Neutrophil (primary cell): ENCODE measurements at regions not wholly inside any gene's neighbourhood (a gene's known extent, or its start where the extent isn't known, plus 50 kb on each side); places are given as distances from the start of the nearest gene placed in this dataset.
A peak's percentile ranks its signal among the peaks of the same experiment; 100 is the strongest.
"Not testable (repeated sequence)": the region's sequence is repeated elsewhere in the genome, so short reads cannot be mapped to it uniquely, and the experiment has no call there.

ENCODE experiments used
- H3K27ac ChIP-seq: fragments of 200-600 bp; sonication (generic); 2 replicates; pipeline ENCODE4 v1.5.1; 2016; ENCODE audit warnings: mild to moderate bottlenecking, moderate library complexity
- H3K27me3 ChIP-seq: fragments of 200-600 bp; sonication (generic); 2 replicates; pipeline ENCODE4 v1.6.0; 2016; ENCODE audit warnings: mild to moderate bottlenecking
- H3K36me3 ChIP-seq: fragments of 200-600 bp; sonication (generic); 2 replicates; pipeline ENCODE4 v1.5.1; 2017
- H3K4me1 ChIP-seq, 2 experiments: fragments of 200-600 bp in 1 of 2; sonication (generic) in 1 of 2; 1 replicate in 1 of 2; 2 replicates in 1 of 2; pipeline versions ENCODE4 v1.5.1 to v1.6.1; 2013 to 2016; ENCODE audit warnings: low read depth in 1 of 2, low read length in 1 of 2, mild to moderate bottlenecking in 1 of 2, moderate library complexity in 1 of 2; ENCODE audit not compliant: control insufficient read depth in 1 of 2, insufficient read depth in 1 of 2
- H3K4me3 ChIP-seq, 2 experiments: fragments of 200-600 bp in 1 of 2; sonication (generic) in 1 of 2; 1 replicate in 1 of 2; 2 replicates in 1 of 2; pipeline ENCODE4 v1.5.1; 2013 to 2016; ENCODE audit warnings: low read depth in 1 of 2, low read length in 1 of 2, mild to moderate bottlenecking in 1 of 2, moderate library complexity in 1 of 2
- H3K9me3 ChIP-seq: fragments of 200-600 bp; sonication (generic); 2 replicates; pipeline ENCODE4 v1.5.1; 2016
- TF ChIP-seq, protein P1 (sequence below): fragments of 200-600 bp; sonication (generic); IDR thresholded peaks from 2 replicates; pipeline ENCODE4 v1.5.1; 2016; ENCODE audit warnings: antibody characterized with exemption

- not testable (repeated sequence) for H3K9me3 ChIP-seq, H3K4me1 ChIP-seq, H3K36me3 ChIP-seq, H3K27me3 ChIP-seq
- Histone ChIP-seq H3K4me3 (peak overlapping the region; percentile 61 to 76), H3K27ac (peak overlapping the region; percentile 65)
- TF ChIP-seq, protein P1, sequence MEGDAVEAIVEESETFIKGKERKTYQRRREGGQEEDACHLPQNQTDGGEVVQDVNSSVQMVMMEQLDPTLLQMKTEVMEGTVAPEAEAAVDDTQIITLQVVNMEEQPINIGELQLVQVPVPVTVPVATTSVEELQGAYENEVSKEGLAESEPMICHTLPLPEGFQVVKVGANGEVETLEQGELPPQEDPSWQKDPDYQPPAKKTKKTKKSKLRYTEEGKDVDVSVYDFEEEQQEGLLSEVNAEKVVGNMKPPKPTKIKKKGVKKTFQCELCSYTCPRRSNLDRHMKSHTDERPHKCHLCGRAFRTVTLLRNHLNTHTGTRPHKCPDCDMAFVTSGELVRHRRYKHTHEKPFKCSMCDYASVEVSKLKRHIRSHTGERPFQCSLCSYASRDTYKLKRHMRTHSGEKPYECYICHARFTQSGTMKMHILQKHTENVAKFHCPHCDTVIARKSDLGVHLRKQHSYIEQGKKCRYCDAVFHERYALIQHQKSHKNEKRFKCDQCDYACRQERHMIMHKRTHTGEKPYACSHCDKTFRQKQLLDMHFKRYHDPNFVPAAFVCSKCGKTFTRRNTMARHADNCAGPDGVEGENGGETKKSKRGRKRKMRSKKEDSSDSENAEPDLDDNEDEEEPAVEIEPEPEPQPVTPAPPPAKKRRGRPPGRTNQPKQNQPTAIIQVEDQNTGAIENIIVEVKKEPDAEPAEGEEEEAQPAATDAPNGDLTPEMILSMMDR, result peak; percentile 87
Measured at GRCh38 chr12:8396225-8397071, 59.3 kb upstream of the CLEC6A start.

DNA sequence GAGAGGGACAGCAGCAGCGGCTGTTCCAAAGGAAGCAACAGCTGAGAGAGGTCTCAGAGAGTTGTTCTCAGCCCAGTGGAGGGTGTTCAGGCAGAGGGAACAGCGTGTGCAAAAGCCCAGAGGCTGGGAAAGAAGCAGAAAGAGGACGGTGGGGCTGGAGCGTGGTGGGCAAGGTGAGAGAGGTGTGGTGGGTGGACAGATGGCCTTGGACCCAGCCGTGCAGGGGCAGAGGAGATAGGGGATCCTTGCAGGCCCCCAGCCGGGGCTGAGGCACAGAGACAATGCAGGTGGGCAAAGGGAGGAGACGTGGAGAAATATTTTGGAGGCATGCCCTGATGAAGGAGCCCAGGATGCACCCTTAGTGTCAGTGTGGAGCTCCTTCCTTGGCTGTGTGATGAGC, 58.4 kb upstream of the CLEC6A start:
- H3K9me3 ChIP-seq, H3K27ac ChIP-seq, H3K36me3 ChIP-seq, H3K4me1 ChIP-seq, H3K27me3 ChIP-seq, H3K4me3 ChIP-seq: not testable (repeated sequence)

DNA sequence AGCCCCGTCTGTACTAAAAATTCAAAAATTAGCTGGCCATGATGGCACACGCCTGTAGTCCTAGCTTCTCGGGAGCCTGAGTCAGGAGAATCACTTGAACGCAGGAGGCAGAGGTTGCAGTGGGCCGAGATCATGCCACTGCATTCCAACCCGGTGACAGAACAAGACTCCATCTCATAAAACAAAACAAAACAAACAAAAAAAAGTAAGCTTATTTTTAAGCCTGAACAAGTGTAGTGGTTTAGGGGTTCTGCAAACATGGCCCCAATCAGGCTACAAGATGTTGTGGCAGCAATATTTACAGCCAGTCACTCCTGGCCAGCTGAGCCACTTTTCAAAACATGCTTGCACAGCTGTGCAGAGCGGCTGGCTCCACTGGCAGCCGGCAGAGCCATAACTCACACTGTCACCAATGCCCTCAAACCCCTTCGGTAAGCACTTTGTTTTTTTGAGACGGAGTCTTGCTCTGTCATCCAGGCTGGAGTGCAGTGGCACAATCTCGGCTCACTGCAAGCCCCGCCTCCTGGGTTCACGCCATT, 56.2 kb upstream of the CLEC6A start:
- H3K9me3 ChIP-seq, H3K4me1 ChIP-seq, H3K36me3 ChIP-seq, H3K27ac ChIP-seq, H3K4me3 ChIP-seq, H3K27me3 ChIP-seq: not testable (repeated sequence)

DNA sequence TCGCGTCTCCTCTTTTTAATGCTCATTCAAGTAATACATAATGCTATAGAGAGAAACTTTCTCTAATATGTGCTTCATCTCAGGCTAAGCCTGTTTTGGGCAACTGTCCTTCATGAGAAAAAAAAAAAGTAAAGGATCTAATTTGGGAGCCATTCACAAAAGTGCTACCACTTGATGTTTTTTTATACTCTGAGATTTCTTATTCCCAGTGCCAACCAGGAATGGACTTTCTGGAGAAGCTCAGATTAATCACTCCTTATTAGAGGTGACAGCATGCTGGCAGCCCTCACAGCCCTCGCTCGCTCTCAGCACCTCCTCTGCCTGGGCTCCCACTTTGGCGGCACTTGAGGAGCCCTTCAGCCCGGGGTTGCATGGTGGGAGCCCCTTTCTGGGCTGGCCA, 51.9 kb upstream of the CLEC6A start:
- H3K36me3 ChIP-seq, result not testable (repeated sequence)

DNA sequence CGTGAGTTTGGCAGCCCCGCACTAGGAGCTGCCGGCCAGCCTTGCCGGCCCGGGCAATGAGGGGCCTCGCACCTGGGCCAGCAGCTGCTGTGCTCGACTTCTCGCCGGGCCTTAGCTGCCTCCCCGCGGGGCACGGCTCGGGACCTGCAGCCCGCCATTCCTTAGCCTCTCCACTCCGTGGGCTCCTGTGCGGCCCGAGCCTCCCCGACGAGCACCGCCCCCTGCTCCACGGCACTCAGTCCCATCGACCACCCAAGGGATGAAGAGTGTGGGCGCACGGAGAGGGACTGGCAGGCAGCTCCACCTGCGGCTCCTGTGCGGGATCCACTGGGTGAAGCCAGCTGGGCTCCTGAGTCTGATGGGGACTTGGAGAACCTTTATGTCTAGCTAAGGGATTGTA, 51.4 kb upstream of the CLEC6A start:
- not testable (repeated sequence) for H3K4me3 ChIP-seq, H3K4me1 ChIP-seq, H3K9me3 ChIP-seq, H3K27ac ChIP-seq, H3K36me3 ChIP-seq, H3K27me3 ChIP-seq

More for the DNA sequence above, 51.9 kb upstream of the CLEC6A start:
- not testable (repeated sequence) for H3K9me3 ChIP-seq, H3K27me3 ChIP-seq, H3K4me3 ChIP-seq, H3K4me1 ChIP-seq, H3K27ac ChIP-seq
